Endodermal cell (in vitro differentiated cells): ENCODE measurements at regions not wholly inside any gene's neighbourhood (a gene's known extent, or its start where the extent isn't known, plus 50 kb on each side); places are given as distances from the start of the nearest gene placed in this dataset.

Source experiments
- DNase-seq: peaks from one replicate; pipeline ENCODE4 v3.0.0-alpha.2; 2017
- H3K27ac ChIP-seq: 2 replicates; pipeline ENCODE4 v1.5.1; 2013; ENCODE audit warnings: mild to moderate bottlenecking, low read depth, low read length, moderate library complexity
- H3K27me3 ChIP-seq: 2 replicates; pipeline ENCODE4 v1.6.1; 2013; ENCODE audit warnings: mild to moderate bottlenecking, low read length, moderate library complexity; ENCODE audit not compliant: insufficient read depth, control insufficient read depth, poor library complexity, severe bottlenecking
- H3K36me3 ChIP-seq: 2 replicates; pipeline ENCODE4 v1.7.0; 2013; ENCODE audit warnings: mild to moderate bottlenecking, low read length, moderate library complexity; ENCODE audit not compliant: control insufficient read depth, insufficient read depth
- H3K4me1 ChIP-seq: one replicate; pipeline ENCODE4 v1.7.0; 2013; ENCODE audit warnings: low read length; ENCODE audit not compliant: control insufficient read depth, insufficient read depth
- H3K4me3 ChIP-seq: 2 replicates; pipeline ENCODE4 v1.5.1; 2013; ENCODE audit warnings: mild to moderate bottlenecking, low read length, moderate library complexity
- H3K9ac ChIP-seq: 2 replicates; pipeline ENCODE4 v1.6.1; 2013; ENCODE audit warnings: mild to moderate bottlenecking, low read length, moderate library complexity; ENCODE audit not compliant: poor library complexity, severe bottlenecking; ENCODE audit errors: extremely low read depth
- H3K9me3 ChIP-seq: 2 replicates; pipeline ENCODE4 v1.6.1; 2013; ENCODE audit warnings: mild to moderate bottlenecking, low read length, moderate library complexity; ENCODE audit not compliant: control insufficient read depth
- H3K27ac Mint-ChIP-seq: 2 replicates; pipeline ENCODE4 v1.8.0; 2020; ENCODE audit warnings: mixed read lengths
- H3K27me3 Mint-ChIP-seq: 2 replicates; pipeline ENCODE4 v1.8.0; 2021; ENCODE audit warnings: mild to moderate bottlenecking, mixed read lengths; ENCODE audit not compliant: insufficient read depth
- H3K36me3 Mint-ChIP-seq: 2 replicates; pipeline ENCODE4 v1.8.0; 2020; ENCODE audit warnings: low read depth, mixed read lengths
- H3K4me1 Mint-ChIP-seq: 2 replicates; pipeline ENCODE4 v1.8.0; 2020; ENCODE audit warnings: mixed read lengths
- H3K4me3 Mint-ChIP-seq: 2 replicates; pipeline ENCODE4 v1.8.0; 2020; ENCODE audit warnings: mild to moderate bottlenecking, moderate library complexity, mixed read lengths
- H3K9me3 Mint-ChIP-seq: 2 replicates; pipeline ENCODE4 v1.8.0; 2020; ENCODE audit warnings: mild to moderate bottlenecking, mixed read lengths
- CTCF ChIP-seq: fragments of 200-600 bp; sonication (generic); conservative IDR thresholded peaks from 2 replicates; pipeline ENCODE4 v1.5.0; 2021; ENCODE audit warnings: antibody characterized with exemption, mild to moderate bottlenecking
- WGBS, 2 experiments: methylation state at CpG; one replicate each; pipeline versions ENCODE4 v1.1.5 to v1.1.7; 2013; ENCODE audit warnings: missing lambda C conversion rate in 2 of 2, mixed read lengths in 1 of 2; ENCODE audit not compliant: insufficient coverage in 1 of 2, insufficient read length in 1 of 2; 5-methylcytosine and 5-hydroxymethylcytosine counted together

DNA sequence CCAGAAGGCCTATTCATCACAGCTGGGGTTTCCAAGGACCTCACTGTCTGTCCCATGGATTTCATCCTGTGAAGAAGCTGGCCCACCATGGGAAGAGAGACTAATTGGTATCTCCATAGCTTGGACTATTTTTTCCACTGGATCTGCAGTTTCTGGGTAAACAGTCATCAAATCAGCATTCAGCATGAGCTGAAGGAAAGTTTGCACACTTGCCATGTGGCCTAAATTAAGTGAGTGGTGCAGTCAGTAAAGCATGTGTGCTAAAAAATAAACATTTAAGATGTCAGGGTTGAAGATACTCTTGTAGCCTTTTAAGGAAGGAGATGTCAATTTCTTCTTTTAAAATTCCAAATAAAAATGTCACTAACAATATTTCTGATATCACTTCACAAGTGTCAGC lies 381.1 kb upstream of the ZMIZ1 start:
- no peaks in the 10 kb centered on the region for H3K4me1 Mint-ChIP-seq
- no peaks in the 10 kb centered on the region for H3K27me3 ChIP-seq
- H3K4me3 ChIP-seq, result no peak overlapping the region
- no peak overlapping the region for H3K4me3 Mint-ChIP-seq
- H3K27ac ChIP-seq, result no peak overlapping the region
- H3K4me1 ChIP-seq, result no peaks in the 10 kb centered on the region
- peaks cover 4% of the 10 kb centered on the region for H3K27me3 Mint-ChIP-seq
- no peaks in the 10 kb centered on the region for H3K36me3 ChIP-seq
- H3K27ac Mint-ChIP-seq, result no peak overlapping the region
- no peaks in the 10 kb centered on the region for H3K36me3 Mint-ChIP-seq
- H3K9me3 ChIP-seq, result peaks cover 12% of the 10 kb centered on the region
- no peak overlapping the region for H3K9ac ChIP-seq
- DNase-seq, result no peak
- peaks cover 11% of the 10 kb centered on the region for H3K9me3 Mint-ChIP-seq
- no peak for TF ChIP-seq CTCF

GRCh38 chr10:78688230-78688900 lies 380.4 kb upstream of the ZMIZ1 start:
- no peak overlapping the region for H3K4me3 ChIP-seq
- peak; percentile 29 for DNase-seq
- H3K36me3 Mint-ChIP-seq, result no peaks in the 10 kb centered on the region
- no peak overlapping the region for H3K9ac ChIP-seq
- H3K4me1 Mint-ChIP-seq, result no peaks in the 10 kb centered on the region
- no peaks in the 10 kb centered on the region for H3K4me1 ChIP-seq
- no peak overlapping the region for H3K4me3 Mint-ChIP-seq
- WGBS, 2 experiments, result 82 to 91% methylated on average over 4 to 6 of the region's 6 CpGs
- peaks cover 5% of the 10 kb centered on the region for H3K9me3 ChIP-seq
- no peak for TF ChIP-seq CTCF
- H3K27ac Mint-ChIP-seq, result no peak overlapping the region
- no peaks in the 10 kb centered on the region for H3K27me3 ChIP-seq
- peaks cover 5% of the 10 kb centered on the region for H3K9me3 Mint-ChIP-seq
- H3K27me3 Mint-ChIP-seq, result peaks cover 4% of the 10 kb centered on the region
- H3K36me3 ChIP-seq, result no peaks in the 10 kb centered on the region
- peak overlapping the region; percentile 96 for H3K27ac ChIP-seq

DNA sequence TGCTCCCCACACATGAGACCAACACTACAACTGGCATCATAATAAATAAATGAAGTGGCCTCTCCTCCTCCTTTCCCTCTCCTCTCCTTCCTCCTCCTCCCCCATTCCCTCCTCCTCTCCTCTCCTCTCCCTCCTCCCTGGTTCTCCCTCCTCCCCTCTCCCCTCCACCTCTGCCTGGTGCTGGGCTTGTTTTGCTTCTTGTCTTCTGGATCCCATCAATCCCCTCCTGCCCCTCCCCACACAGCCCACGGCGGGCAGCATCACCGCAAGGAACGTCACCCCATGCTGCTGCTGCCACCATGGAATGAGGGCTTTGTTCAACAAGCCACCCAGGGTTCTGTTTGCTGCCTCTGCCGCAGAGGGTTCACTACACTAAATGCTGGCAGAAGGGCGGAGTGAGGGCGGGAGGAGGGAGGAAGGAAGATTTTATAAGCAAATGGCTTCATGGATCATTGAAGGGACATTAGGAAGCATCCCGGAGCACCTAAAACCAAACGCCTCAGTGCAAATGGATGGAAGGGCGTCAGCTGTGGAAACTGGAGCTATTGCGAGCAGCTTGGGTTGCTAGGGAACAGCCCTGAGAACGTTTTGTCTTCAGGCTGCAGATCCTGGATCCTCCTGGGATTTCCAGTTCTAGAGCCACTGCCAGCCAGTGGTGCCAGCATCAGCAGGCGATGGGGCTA lies 379.7 kb upstream of the ZMIZ1 start:
- Mint-ChIP-seq H3K27me3 (peaks cover 10% of the 10 kb centered on the region), H3K9me3 (no peaks in the 10 kb centered on the region), H3K4me3 (no peak overlapping the region), H3K36me3 (no peaks in the 10 kb centered on the region), H3K4me1 (no peaks in the 10 kb centered on the region), H3K27ac (no peak overlapping the region)
- peak; percentile 41 for DNase-seq
- no peak overlapping the region for H3K4me3 ChIP-seq
- H3K4me1 ChIP-seq, result no peaks in the 10 kb centered on the region
- 72 to 74% methylated on average over 7 to 13 of the region's 13 CpGs for WGBS, 2 experiments
- no peaks in the 10 kb centered on the region for H3K36me3 ChIP-seq
- H3K9ac ChIP-seq, result no peak overlapping the region
- no peaks in the 10 kb centered on the region for H3K9me3 ChIP-seq
- TF ChIP-seq CTCF, result no peak
- no peaks in the 10 kb centered on the region for H3K27me3 ChIP-seq
- peak overlapping the region; percentile 96 for H3K27ac ChIP-seq
